Nephron progenitor cell (in vitro differentiated cells): ENCODE measurements at regions not wholly inside any gene's neighbourhood (a gene's known extent, or its start where the extent isn't known, plus 50 kb on each side); places are given as distances from the start of the nearest gene placed in this dataset.

ENCODE experiments used
- DNase-seq: peaks from one replicate; pipeline ENCODE4 v3.0.0; 2021
- H3K27ac Mint-ChIP-seq: 2 replicates; pipeline ENCODE4 v1.8.0; 2021; ENCODE audit warnings: mild to moderate bottlenecking, moderate library complexity, mixed read lengths
- H3K27me3 Mint-ChIP-seq: 2 replicates; pipeline ENCODE4 v1.8.0; 2021; ENCODE audit warnings: mild to moderate bottlenecking, low read depth, mixed read lengths; ENCODE audit not compliant: poor library complexity
- H3K36me3 Mint-ChIP-seq: 2 replicates; pipeline ENCODE4 v1.8.0; 2021; ENCODE audit warnings: low read depth, mixed read lengths
- H3K4me1 Mint-ChIP-seq: 2 replicates; pipeline ENCODE4 v1.8.0; 2021; ENCODE audit warnings: mixed read lengths
- H3K4me3 Mint-ChIP-seq: 2 replicates; pipeline ENCODE4 v1.8.0; 2021; ENCODE audit warnings: mild to moderate bottlenecking, moderate library complexity, mixed read lengths
- H3K9me3 Mint-ChIP-seq: 2 replicates; pipeline ENCODE4 v1.8.0; 2021; ENCODE audit warnings: mild to moderate bottlenecking, moderate library complexity, mixed read lengths
- CTCF ChIP-seq: fragments of 200-600 bp; sonication (generic); IDR thresholded peaks from 2 replicates; pipeline ENCODE4 v1.5.0; 2021; ENCODE audit warnings: antibody characterized with exemption

- peaks cover 17% of the 10 kb centered on the region for H3K4me1 Mint-ChIP-seq
- H3K36me3 Mint-ChIP-seq, result no peaks in the 10 kb centered on the region
- no peak for TF ChIP-seq CTCF
- no peak overlapping the region for H3K4me3 Mint-ChIP-seq
- no peak overlapping the region for H3K27ac Mint-ChIP-seq
- H3K27me3 Mint-ChIP-seq, result peaks cover 11% of the 10 kb centered on the region
- no peaks in the 10 kb centered on the region for H3K9me3 Mint-ChIP-seq
- DNase-seq, result no peak
These were observed 174.4 kb upstream of the TOX3 start for GRCh38 chr16:52721331-52721730.

GRCh38 chr16:52718046-52718445 is 171.1 kb upstream of the TOX3 start:
- Mint-ChIP-seq H3K4me1 (peaks cover 17% of the 10 kb centered on the region), H3K4me3 (no peak overlapping the region), H3K27me3 (peaks cover 14% of the 10 kb centered on the region), H3K27ac (no peak overlapping the region), H3K36me3 (no peaks in the 10 kb centered on the region), H3K9me3 (no peaks in the 10 kb centered on the region)
- TF ChIP-seq CTCF, result no peak
- DNase-seq, result no peak

GRCh38 chr16:52713740-52714139 is 166.8 kb upstream of the TOX3 start:
- no peak for DNase-seq
- Mint-ChIP-seq H3K9me3 (no peaks in the 10 kb centered on the region), H3K4me1 (no peaks in the 10 kb centered on the region), H3K4me3 (no peak overlapping the region), H3K36me3 (no peaks in the 10 kb centered on the region), H3K27me3 (peaks cover 15% of the 10 kb centered on the region), H3K27ac (no peak overlapping the region)
- TF ChIP-seq CTCF, result no peak

- Mint-ChIP-seq H3K4me3 (no peak overlapping the region), H3K27me3 (peaks cover 14% of the 10 kb centered on the region), H3K4me1 (no peaks in the 10 kb centered on the region), H3K27ac (no peak overlapping the region), H3K36me3 (no peaks in the 10 kb centered on the region), H3K9me3 (no peaks in the 10 kb centered on the region)
- TF ChIP-seq CTCF, result no peak
- no peak for DNase-seq
These were observed 162.4 kb upstream of the TOX3 start for GRCh38 chr16:52709306-52709705.

- no peaks in the 10 kb centered on the region for H3K36me3 Mint-ChIP-seq
- H3K27me3 Mint-ChIP-seq, result peaks cover 14% of the 10 kb centered on the region
- TF ChIP-seq CTCF, result no peak
- no peak overlapping the region for H3K27ac Mint-ChIP-seq
- DNase-seq, result no peak
- H3K4me3 Mint-ChIP-seq, result no peak overlapping the region
- no peaks in the 10 kb centered on the region for H3K9me3 Mint-ChIP-seq
- no peaks in the 10 kb centered on the region for H3K4me1 Mint-ChIP-seq
These were observed 161.5 kb upstream of the TOX3 start for GRCh38 chr16:52708476-52708875.

GRCh38 chr16:52707676-52708337 is 160.9 kb upstream of the TOX3 start:
- Mint-ChIP-seq H3K36me3 (no peaks in the 10 kb centered on the region), H3K9me3 (no peaks in the 10 kb centered on the region), H3K27ac (no peak overlapping the region), H3K4me1 (no peaks in the 10 kb centered on the region), H3K27me3 (peaks cover 15% of the 10 kb centered on the region), H3K4me3 (no peak overlapping the region)
- no peak for TF ChIP-seq CTCF
- DNase-seq, result no peak
